HepG2 (cell line): ENCODE measurements at regions not wholly inside any gene's neighbourhood (a gene's known extent, or its start where the extent isn't known, plus 50 kb on each side); places are given as distances from the start of the nearest gene placed in this dataset.

Experiments used
- CHCHD3 ChIP-seq: sonication (generic); formaldehyde crosslinking; IDR thresholded peaks from 2 replicates; pipeline ENCODE4 v1.8.0; 2022; ENCODE audit warnings: mild to moderate bottlenecking, missing genetic modification reagents, moderate library complexity
- JDP2 ChIP-seq: sonication (generic); formaldehyde crosslinking; IDR thresholded peaks from 2 replicates; pipeline ENCODE4 v1.8.1; 2022; ENCODE audit warnings: missing genetic modification reagents, borderline replicate concordance
- KDM6A ChIP-seq: IDR thresholded peaks from 2 replicates; pipeline ENCODE4 v1.6.1; 2016; ENCODE audit warnings: low read depth
- MAZ ChIP-seq, 2 experiments: sonication (generic) in 1 of 2; formaldehyde crosslinking in 1 of 2; IDR thresholded peaks; 2 replicates each; pipeline versions ENCODE4 v1.5.0 to v1.6.1; 2012 to 2020; ENCODE audit warnings: low read depth in 2 of 2, mild to moderate bottlenecking in 2 of 2, borderline replicate concordance in 1 of 2, improper control_type of control experiment in 1 of 2, low read length in 1 of 2, missing genetic modification reagents in 1 of 2, moderate library complexity in 1 of 2
- MLLT10 ChIP-seq: sonication (generic); formaldehyde crosslinking; IDR thresholded peaks from 2 replicates; pipeline ENCODE4 v1.4.0; 2020; ENCODE audit warnings: missing genetic modification reagents
- NCOA1 ChIP-seq: sonication (generic); formaldehyde crosslinking; IDR thresholded peaks from 2 replicates; pipeline ENCODE4 v1.9.0; 2021; ENCODE audit warnings: missing genetic modification reagents
- NR3C1 ChIP-seq: sonication (generic); formaldehyde crosslinking; IDR thresholded peaks from 2 replicates; pipeline ENCODE4 v1.4.0; 2020; ENCODE audit warnings: missing genetic modification reagents
- RBAK ChIP-seq: sonication (generic); formaldehyde crosslinking; IDR thresholded peaks from 2 replicates; pipeline ENCODE4 v1.5.1; 2020; ENCODE audit warnings: mild to moderate bottlenecking, missing genetic modification reagents
- SNRNP70 ChIP-seq: fragments of 200-400 bp; formaldehyde crosslinking; IDR thresholded peaks from 2 replicates; pipeline ENCODE4 v1.6.1; 2017; ENCODE audit warnings: mild to moderate bottlenecking, low read depth, low read length, moderate library complexity
- ZKSCAN5 ChIP-seq: sonication (generic); formaldehyde crosslinking; IDR thresholded peaks from 2 replicates; pipeline ENCODE4 v1.5.1; 2020; ENCODE audit warnings: mild to moderate bottlenecking, missing genetic modification reagents
- ZNF121 ChIP-seq: sonication (generic); formaldehyde crosslinking; IDR thresholded peaks from 2 replicates; pipeline ENCODE4 v1.5.0; 2020; ENCODE audit warnings: mild to moderate bottlenecking, missing genetic modification reagents
- ZNF234 ChIP-seq: sonication (generic); formaldehyde crosslinking; conservative IDR thresholded peaks from 2 replicates; pipeline ENCODE4 v1.5.1; 2020; ENCODE audit warnings: mild to moderate bottlenecking, missing genetic modification reagents
- ZNF329 ChIP-seq: sonication (generic); formaldehyde crosslinking; IDR thresholded peaks from 2 replicates; pipeline ENCODE4 v1.9.0; 2021; ENCODE audit warnings: low read depth, mild to moderate bottlenecking, missing genetic modification reagents
- ZNF530 ChIP-seq: sonication (generic); formaldehyde crosslinking; IDR thresholded peaks from 2 replicates; pipeline ENCODE4 v1.5.0; 2020; ENCODE audit warnings: low read depth, mild to moderate bottlenecking, missing genetic modification reagents
- ZNF552 ChIP-seq: sonication (generic); formaldehyde crosslinking; IDR thresholded peaks from 2 replicates; pipeline ENCODE4 v1.9.0; 2022; ENCODE audit warnings: missing genetic modification reagents, mild to moderate bottlenecking, borderline replicate concordance
- ZNF780A ChIP-seq: sonication (generic); formaldehyde crosslinking; IDR thresholded peaks from 2 replicates; pipeline ENCODE4 v1.8.0; 2022; ENCODE audit warnings: mild to moderate bottlenecking, missing genetic modification reagents, moderate library complexity
- ZSCAN9 ChIP-seq: IDR thresholded peaks from 2 replicates; pipeline ENCODE4 v1.6.1; 2016; ENCODE audit warnings: borderline replicate concordance
- TF ChIP-seq, protein P1 (sequence below): sonication (generic); formaldehyde crosslinking; IDR thresholded peaks from 2 replicates; pipeline ENCODE4 v1.8.0; 2022; ENCODE audit warnings: missing genetic modification reagents, mild to moderate bottlenecking, moderate library complexity, borderline replicate concordance
- TF ChIP-seq, protein P2 (sequence below): IDR thresholded peaks from 2 replicates; pipeline ENCODE4 v1.6.1; 2016; ENCODE audit warnings: missing biosample characterization, missing genetic modification reagents, low read depth
- TF ChIP-seq, protein P3 (sequence below): sonication (generic); formaldehyde crosslinking; IDR thresholded peaks from 2 replicates; pipeline ENCODE4 v1.5.1; 2020; ENCODE audit warnings: mild to moderate bottlenecking, missing genetic modification reagents, moderate library complexity

DNA sequence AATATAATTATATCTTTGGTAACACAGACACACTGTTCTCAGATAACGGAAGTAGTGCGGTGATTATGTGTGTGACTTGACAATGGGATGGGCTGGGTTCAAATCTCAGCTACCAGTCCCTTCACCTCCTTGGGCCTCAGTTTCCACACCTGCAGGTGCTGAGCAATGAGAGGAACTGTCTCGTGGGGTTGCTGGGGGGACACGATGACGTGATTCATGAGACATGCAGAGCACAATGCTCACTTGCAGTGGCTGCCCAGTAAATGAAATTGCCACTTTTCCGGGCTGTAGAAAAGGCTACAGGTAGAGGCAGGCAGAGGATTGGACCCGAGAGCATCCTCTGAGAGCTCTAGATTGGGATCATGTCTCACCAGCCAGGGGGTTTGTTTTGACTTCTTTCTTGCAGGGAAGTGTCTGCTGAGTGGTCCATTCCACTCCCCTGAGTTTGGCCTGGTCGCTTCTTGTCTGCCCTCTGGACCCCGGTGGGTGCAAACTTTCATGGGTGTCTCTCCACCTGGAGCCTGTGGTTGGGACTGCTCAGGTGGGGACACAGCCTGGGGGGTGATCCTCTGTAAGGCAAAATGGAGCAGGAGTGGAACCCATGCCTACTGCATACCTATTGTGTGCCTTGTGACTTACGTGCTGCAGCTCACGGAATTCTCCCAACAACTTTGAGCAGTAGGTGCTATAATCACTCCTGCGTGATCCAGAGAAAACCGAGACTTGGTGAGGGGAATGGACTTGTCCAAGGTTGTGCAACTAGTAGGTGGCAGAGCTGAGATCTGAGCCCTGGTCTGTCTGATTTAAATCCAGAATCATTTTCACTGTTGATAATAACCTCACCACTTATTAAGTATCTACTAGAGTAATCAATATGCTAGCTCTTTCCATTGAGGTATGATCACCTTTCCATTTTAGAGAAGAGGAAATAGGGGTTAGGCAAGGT lies 147.2 kb downstream of the CEBPB start (continued):
- TF ChIP-seq, protein P1, sequence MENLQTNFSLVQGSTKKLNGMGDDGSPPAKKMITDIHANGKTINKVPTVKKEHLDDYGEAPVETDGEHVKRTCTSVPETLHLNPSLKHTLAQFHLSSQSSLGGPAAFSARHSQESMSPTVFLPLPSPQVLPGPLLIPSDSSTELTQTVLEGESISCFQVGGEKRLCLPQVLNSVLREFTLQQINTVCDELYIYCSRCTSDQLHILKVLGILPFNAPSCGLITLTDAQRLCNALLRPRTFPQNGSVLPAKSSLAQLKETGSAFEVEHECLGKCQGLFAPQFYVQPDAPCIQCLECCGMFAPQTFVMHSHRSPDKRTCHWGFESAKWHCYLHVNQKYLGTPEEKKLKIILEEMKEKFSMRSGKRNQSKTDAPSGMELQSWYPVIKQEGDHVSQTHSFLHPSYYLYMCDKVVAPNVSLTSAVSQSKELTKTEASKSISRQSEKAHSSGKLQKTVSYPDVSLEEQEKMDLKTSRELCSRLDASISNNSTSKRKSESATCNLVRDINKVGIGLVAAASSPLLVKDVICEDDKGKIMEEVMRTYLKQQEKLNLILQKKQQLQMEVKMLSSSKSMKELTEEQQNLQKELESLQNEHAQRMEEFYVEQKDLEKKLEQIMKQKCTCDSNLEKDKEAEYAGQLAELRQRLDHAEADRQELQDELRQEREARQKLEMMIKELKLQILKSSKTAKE: no peak
- no peak for TF ChIP-seq NCOA1 (CRISPR knock-in tag)
- TF ChIP-seq CHCHD3 (CRISPR knock-in tag): no peak
- no peak for TF ChIP-seq RBAK (CRISPR knock-in tag)
- no peak for TF ChIP-seq ZNF121 (CRISPR knock-in tag)
- TF ChIP-seq, protein P2, sequence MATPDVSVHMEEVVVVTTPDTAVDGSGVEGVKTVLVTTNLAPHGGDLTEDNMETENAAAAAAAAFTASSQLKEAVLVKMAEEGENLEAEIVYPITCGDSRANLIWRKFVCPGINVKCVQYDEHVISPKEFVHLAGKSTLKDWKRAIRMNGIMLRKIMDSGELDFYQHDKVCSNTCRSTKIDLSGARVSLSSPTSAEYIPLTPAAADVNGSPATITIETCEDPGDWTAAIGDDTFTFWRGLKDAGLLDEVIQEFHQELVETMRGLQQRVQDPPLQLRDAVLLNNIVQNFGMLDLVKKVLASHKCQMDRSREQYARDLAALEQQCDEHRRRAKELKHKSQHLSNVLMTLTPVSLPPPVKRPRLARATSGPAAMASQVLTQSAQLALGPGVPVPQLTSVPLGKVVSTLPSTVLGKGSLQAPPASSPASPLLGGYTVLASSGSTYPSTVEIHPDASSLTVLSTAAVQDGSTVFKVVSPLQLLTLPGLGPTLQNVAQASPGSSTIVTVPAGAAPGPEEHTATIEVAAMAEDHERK (CRISPR knock-in tag): no peak
- TF ChIP-seq MAZ (IDR thresholded peaks at IDR 0.05; ENCODE audit: borderline replicate concordance, low read depth, low read length): peak; percentile 30; the same call in 1 of the 2 replicates
- TF ChIP-seq MAZ (CRISPR knock-in tag; IDR thresholded peaks at IDR 0.05; ENCODE audit: low read depth): no peak
- TF ChIP-seq ZSCAN9 (CRISPR knock-in tag): no peak
- TF ChIP-seq ZNF530: no peak
- TF ChIP-seq ZNF780A: no peak
- no peak for TF ChIP-seq NR3C1 (CRISPR knock-in tag)
- no peak for TF ChIP-seq ZKSCAN5 (CRISPR knock-in tag)
- no peak for TF ChIP-seq SNRNP70
- no peak for TF ChIP-seq JDP2 (CRISPR knock-in tag)
- TF ChIP-seq ZNF552 (CRISPR knock-in tag): no peak
- TF ChIP-seq MLLT10 (CRISPR knock-in tag): no peak
- TF ChIP-seq, protein P3, sequence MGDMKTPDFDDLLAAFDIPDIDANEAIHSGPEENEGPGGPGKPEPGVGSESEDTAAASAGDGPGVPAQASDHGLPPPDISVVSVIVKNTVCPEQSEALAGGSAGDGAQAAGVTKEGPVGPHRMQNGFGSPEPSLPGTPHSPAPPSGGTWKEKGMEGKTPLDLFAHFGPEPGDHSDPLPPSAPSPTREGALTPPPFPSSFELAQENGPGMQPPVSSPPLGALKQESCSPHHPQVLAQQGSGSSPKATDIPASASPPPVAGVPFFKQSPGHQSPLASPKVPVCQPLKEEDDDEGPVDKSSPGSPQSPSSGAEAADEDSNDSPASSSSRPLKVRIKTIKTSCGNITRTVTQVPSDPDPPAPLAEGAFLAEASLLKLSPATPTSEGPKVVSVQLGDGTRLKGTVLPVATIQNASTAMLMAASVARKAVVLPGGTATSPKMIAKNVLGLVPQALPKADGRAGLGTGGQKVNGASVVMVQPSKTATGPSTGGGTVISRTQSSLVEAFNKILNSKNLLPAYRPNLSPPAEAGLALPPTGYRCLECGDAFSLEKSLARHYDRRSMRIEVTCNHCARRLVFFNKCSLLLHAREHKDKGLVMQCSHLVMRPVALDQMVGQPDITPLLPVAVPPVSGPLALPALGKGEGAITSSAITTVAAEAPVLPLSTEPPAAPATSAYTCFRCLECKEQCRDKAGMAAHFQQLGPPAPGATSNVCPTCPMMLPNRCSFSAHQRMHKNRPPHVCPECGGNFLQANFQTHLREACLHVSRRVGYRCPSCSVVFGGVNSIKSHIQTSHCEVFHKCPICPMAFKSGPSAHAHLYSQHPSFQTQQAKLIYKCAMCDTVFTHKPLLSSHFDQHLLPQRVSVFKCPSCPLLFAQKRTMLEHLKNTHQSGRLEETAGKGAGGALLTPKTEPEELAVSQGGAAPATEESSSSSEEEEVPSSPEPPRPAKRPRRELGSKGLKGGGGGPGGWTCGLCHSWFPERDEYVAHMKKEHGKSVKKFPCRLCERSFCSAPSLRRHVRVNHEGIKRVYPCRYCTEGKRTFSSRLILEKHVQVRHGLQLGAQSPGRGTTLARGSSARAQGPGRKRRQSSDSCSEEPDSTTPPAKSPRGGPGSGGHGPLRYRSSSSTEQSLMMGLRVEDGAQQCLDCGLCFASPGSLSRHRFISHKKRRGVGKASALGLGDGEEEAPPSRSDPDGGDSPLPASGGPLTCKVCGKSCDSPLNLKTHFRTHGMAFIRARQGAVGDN: no peak
- TF ChIP-seq ZNF329: 0 out of 2 replicates have a peak, but pooled peaks have one; percentile 31
- no peak for TF ChIP-seq ZNF234
- no peak for TF ChIP-seq KDM6A (CRISPR knock-in tag)
